ENCODE measurements at regions not wholly inside any gene's neighbourhood (a gene's known extent, or its start where the extent isn't known, plus 50 kb on each side); places are given as distances from the start of the nearest gene placed in this dataset.
"Not testable (repeated sequence)": the region's sequence is repeated elsewhere in the genome, so short reads cannot be mapped to it uniquely, and the experiment has no call there.

DNA sequence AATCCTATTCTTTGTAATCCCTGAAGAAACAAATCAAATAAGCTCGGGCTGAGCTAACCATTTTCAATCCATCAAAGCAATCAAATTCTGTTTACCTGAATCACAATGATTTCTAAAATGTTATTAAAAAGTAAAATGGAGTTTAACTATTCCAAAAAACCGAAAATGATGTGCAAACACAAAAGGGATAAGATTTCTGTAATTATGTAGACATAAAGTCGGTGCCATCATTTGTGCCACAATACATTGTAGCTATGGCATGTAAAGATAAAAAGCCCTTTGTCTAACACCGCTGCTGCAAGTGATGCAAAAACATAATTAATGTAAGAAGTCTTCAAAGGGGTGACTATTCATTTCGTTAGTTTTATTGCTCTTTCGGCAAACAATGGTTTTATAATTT, 125.1 kb upstream of the FAM204A start:
- no peak for DNase-seq (ENCODE audit: low read depth in 2 of 2)

DNA sequence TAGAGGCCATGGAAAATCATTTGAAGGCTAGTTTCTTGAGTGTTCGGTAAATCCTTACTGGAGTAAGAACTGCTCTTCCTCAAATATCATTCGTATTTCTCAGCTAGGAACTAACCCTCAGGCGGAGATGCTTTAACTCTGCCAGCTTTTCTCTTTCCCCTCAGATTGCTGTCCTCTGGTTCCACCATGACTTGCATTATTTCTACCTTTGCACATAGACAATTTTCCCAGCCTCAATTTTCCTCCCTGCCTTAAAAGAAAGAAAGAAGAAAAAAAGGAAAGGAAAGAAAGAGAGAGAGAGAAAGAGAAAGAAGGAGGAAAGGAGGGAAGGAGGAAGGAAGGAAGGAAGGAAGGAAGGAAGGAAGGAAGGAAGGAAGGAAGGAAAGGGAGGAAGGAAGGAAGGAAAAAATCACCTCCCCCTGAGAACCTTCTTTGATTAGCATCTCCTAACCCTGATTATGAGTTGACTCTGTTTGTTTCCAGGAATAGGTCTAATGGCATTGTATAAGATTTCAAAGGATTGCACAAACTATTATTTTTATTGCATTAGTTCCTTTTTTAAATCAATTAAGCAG, 123.3 kb upstream of the FAM204A start:
- no peak for DNase-seq (ENCODE audit: low read depth in 2 of 2)

DNA sequence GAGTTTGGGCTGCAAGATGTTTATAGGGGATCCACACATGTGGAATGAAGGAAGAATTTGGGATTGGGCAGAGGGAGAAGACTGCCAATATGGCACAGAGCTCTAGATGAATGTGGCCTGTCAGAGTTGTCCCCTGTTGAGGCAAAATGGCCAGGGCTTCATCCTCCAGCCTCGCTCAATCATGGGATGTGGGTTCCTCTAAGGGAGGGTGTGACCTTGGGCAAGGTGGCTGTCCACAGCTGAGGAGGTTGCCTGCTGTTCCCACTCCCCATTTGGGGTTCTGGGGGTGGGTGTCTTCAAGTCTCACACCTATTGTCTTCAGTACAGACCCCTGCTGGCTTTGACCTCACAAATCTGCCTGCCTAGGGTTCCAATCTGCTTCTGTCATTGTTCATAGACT, 121.6 kb upstream of the FAM204A start:
- no peak for DNase-seq (ENCODE audit: low read depth in 2 of 2)

DNA sequence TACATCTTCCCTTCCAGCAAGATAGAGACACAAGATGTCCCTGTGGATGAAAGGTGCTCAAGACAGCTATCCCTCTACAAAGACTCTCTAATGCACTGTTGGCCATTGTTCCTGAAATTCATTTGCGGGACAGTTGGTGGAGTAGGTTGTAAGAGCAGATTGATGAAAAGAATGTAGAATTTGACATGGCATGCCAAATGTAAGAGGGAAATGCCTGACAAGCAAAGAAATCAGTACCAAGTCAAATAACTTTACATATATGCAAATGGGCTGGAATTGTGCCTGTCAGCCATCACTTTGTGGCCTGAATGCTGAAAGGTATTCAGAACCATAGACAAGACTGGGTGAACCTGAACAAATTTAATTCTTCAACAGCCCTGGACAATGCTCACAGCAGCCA, 120.3 kb upstream of the FAM204A start:
- DNase-seq (ENCODE audit: low read depth in 2 of 2), result no peak

DNA sequence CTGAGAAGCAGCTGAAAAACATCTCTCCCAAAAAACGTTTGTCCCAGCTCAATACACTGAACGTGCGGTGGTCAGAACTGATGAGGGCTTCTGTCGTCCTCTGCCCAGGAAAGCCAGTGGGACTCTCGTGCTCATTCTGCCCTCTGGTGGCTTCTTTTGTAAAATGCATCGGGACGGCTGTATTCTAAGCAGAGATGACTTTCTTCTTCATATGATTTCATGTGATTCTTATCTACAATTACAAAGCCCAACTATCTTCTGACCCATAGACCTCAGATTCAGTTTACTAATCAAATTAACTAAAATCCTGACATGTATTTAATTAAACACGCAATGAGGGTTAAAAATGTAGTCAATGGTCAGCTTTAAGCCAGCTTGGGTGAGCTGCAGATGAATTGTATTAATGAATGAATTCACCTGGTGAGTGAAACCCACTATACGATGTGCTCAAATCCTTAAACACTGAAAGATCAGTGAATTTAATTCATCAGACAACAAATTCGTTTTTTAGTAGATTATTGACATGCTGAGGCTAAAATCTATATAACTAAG, 117.6 kb upstream of the FAM204A start:
- peak; percentile 8 to 24 for DNase-seq (ENCODE audit: low read depth in 2 of 2)

DNA sequence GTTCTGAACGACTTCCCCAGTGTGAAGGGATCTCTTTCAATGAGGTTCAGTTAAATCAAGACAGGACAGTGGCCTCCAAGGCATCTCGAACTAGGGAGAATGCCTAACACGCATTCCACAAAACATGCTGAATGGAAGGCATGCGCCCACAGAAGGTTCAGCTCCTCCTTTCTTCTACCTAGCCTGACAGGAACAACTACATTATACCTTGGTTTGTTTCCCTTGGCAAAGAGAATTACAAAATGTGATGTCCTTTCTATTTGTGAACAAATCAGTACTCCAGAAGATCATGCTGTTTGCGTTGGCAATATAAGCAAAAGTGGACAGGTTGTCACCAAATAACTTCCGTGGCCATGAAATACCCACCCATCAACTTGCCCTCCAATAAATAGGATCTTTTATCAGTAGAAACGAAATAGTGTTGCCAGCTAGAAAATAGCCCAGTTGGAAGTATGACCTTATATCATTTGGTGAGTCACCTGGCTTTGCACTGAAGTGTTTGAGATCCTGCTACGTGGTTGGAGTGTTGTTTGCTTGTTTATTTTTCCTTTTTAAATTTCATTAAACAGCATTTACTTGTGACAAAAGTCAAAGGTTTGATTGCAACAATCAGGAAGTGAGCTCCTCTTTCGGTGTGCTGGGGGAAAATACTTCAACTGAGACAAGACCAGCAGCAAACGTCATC, 117.0 kb upstream of the FAM204A start:
- no peak for DNase-seq (ENCODE audit: low read depth in 2 of 2)

DNA sequence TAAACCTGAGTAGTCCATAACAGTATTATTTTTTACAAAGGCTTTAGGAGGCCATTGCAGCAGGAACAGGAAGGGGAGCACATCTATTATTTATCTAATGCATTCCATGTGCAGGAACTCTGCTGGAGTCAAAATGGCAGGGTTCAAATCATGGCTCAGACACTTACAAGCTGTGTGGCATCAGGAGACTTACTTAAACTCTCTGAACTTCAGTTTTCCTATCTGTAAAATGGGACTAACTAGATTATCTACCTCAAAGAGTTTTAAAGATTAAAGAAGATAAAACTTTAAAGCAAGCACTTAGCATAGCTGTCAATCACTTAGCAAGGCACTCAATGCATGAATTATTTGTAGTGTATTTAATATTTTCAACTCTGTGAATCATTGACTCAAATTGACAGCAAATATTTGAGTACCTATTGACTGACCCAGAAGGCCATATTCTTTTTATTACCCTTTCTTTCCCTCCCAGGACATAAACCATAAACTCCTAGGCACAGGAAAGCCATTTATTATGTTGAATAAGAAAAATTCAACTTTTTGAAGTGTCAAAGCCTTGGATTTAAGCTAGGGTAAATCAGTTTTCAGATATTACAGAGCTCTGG, 115.8 kb upstream of the FAM204A start:
- no peak for DNase-seq (ENCODE audit: low read depth in 2 of 2)

DNA sequence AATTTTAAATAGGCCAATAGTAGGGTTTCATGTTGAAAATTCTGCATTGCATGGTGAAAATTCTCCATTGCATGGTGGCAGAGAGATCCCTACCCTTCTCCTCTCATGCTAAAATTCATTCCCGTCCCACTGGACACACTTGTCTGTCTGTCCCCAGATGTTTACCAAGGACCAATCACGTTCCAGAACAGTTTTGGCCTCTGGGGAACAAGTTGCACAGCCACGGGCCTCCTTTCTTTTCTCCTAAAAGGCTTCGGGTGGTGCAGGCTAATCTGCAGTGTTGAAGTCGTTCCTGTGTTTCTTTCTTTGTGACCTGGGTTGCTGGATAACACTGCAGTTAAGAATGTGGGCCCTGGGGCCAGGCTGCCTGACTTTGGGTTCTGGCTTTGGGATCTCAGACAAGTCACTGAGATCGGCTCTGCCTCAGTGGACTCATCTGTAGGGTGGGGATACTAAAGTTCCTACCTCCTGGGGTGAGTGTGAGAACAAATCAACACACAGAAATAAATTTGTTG, 113.1 kb upstream of the FAM204A start:
- DNase-seq (ENCODE audit: low read depth in 2 of 2), result no peak

DNA sequence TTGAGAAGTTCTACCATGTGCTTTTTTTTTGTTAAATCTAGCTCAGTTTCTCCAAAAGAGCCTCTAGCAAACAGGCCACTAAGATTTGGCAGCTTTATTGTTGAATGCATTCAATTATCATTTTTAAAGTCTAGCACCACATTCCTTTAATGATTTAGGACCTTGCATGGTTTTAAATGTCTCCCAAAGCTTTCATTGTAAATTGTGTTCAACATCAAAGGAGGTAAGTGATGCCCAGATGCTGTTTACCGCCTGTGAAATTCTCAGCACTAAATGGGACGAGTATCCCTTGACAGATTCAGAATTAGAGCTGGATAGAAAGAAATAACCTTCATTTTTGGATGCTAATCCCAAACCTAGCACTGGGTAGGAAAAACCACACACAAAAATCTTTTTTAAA, 112.1 kb upstream of the FAM204A start:
- no peak for DNase-seq (ENCODE audit: low read depth in 2 of 2)

DNA sequence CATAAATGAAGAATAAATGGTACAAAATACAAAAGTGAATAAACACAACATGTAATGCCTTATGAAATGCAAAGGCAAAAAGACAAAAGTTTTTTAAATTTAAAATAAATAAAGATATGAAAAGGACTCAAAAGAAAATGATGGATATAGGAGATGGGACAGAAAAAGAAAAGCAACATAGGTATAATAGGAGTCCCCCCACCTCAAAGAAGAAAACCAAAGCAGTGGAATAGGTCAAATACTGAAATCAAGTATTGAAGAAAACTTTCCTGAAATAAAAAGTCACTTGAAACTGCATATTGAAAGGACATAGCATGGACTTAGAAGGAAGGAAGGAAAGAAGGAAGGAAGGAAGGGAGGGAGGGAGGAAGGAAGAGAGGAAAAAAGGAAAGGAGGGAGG, 110.0 kb upstream of the FAM204A start:
- DNase-seq (ENCODE audit: low read depth in 2 of 2), result no peak

DNA sequence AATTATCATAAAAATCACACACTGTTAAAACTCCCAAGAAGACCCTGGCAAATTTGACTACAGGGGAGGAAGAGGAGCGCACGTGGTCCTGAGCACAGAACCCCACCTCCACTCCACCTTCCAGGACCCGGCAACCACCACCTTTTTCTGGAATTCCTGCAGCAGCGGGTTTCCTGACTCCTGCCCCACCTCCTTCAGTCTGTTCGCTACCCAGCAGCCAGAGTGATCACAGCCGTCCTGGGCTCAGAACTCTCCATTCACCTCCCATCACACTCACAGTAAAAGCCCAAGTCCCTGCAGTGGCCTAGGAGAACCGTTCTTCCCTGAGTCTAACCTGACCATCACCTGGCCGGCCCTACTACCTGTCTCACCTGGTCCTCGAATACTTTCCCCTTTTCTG, 107.4 kb upstream of the FAM204A start:
- no peak for DNase-seq (ENCODE audit: low read depth in 2 of 2)

DNA sequence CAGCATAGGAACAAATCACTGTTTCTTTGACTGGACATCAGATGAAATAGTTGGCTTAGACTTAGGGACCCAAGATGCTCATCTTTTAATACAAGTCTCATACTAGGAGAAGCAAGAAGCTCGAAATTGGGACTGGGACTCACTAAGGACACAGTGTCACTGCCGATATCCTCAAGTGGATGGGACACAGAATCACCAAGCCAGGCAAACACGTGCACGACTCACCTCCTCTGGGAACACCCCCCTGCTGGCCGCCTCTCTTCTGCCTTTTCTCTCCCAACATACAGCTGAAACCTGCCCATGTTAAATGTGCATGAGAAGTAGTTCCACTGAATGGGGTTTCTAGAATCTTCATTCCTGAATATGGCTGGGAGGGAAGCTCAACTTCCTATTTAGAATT, 106.6 kb upstream of the FAM204A start:
- DNase-seq (ENCODE audit: low read depth in 2 of 2), result no peak

DNA sequence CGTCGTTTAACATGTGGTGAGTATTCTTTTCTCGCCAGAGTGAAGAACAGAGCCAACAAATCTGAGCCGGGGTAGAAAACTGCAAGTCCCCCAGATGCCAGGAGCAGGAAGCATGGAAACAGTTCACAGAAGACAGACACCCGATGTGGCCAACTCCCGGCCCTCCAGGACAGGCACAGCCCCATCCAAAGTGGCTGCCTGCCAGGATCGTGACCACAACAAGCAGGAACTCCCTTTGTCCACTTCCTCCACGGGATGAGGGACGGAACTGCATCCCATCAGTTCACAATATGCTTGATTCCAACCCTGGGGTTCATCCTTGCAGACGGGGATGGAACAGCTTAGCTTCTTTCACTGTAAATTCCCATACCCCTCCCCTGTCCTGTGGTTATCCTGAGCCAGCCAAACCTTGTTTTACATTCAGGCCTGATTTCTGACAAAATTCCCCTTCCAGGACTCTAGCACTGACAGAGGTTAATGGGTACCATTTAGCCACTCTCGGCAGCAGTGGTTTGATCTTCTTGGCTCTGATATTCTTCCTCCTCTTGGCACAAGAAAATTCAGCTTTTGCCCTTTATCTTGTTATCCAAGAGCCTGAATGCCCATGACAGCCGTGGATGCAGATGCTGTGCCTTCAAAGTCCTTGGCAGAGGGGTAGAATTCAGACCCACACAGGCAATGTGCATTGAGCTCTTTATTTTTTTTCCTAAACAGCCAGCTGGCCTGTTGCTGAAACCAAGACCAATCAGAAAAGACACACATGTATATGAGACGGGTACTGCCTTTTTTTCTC, 105.5 kb upstream of the FAM204A start:
- no peak for DNase-seq (ENCODE audit: low read depth in 2 of 2)

DNA sequence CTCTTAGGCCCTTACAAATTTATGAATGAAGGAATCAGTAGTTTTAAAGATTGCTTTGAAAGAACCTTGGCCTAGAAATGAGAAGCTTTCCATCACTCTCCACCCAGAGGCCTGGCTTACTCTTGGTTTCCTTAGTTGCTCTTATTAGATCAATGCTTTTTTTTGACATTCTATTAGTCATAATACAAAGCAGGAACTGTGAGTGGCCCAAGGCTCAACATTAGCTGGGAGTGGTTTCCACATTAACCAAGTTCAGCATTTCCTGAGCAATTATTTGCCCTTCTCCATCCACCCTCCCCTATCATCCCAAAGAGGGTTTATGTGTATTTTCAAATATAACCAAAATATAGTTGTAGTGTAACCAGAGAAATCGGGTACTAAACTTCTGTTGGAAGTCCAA, 103.4 kb upstream of the FAM204A start:
- no peak for DNase-seq (ENCODE audit: low read depth in 2 of 2)

DNA sequence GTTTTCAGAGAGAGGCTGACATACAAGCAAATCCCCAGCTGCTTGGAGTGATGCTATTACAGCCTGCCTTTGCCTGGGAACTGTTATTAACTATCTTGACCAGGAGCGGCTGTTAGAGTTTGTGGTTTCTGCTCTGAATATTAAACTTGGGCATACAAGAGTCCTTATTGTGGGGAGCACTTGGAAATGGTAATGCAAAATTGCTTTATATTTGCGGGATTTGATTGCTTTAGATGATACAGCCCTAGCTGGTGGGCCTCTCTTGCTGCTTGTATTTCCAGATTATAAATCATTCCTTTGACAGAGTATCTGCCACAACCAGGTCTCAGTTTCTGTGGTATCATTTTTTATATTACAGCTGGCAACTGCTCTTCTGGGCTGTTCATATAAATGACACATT, 101.9 kb upstream of the FAM204A start:
- DNase-seq (ENCODE audit: low read depth in 2 of 2), result no peak

DNA sequence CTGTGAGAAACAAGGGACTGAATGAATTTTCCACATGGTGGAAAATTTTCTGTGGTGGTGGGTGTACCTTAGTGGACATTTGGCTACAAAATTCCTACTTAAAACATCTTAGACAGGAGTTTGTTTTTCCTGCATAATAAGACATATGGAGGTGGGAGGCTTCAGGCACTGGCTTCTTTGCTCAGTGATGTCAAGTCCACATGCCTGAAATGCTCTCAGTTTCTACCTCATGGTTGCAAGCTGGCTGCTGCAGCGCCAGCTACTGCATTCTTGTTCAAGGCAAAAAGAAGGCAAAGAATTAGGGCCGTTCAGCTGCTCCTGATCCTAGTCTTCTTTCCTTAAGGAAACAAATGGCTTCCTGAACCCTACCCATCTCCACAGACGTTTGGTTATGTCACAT, 99.9 kb upstream of the FAM204A start:
- DNase-seq (ENCODE audit: low read depth in 2 of 2), result no peak

DNA sequence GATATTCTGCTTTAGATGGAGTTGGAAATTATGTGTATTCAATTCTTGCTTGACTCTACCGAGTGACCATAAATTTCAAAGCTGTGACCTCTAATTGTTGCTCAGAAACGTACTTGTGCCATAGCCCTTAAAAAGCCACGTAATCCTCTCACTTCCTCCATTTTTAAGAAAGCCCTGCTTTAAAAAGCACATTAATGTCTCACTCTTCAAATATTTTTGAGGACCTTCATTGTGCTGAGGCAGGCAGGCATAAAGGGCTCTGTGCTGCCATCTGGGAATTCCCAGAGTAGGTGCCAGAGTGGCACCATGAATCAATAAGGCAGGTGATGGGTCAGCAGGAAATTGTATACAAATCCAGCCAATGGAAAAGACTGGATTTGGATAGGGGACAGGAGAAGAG, 97.7 kb upstream of the FAM204A start:
- DNase-seq (ENCODE audit: low read depth in 2 of 2), result no peak

DNA sequence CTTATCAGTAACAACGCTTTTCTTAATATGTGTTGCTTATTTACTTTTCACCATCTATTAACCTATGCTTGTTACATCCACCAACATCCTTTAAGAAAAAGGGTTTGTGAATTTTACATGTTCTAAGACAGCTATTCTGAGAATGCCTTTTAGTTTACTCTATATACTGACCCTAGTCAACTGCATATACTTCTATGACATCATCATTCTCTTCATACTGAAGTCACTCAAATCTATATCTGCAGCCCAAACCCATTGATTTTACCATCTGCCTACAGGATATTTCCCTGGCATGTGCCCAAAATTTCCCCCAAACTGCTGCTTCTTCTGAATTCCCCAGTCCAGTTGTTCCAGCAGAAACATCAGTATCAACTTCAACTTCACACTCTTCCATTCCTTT, 94.6 kb upstream of the FAM204A start:
- no peak for DNase-seq (ENCODE audit: low read depth in 2 of 2)

DNA sequence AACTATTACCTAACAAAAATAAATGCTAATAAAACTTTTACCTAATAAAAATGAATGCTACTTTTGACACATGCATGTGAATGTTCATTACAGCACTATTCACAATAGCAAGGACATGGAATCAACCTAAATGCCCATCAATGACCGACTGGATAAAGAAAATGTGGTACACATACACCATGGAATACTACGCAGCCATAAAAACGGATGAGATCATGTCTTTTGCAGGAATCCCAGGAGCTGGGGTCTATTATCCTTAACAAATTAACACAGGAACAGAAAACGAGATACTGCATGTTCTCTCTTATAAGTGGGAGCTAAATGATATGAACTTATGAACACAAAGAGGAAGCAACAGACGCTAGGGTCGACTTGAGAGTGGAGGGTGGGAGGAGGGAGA, 88.1 kb upstream of the FAM204A start:
- DNase-seq (ENCODE audit: low read depth in 2 of 2), result no peak

DNA sequence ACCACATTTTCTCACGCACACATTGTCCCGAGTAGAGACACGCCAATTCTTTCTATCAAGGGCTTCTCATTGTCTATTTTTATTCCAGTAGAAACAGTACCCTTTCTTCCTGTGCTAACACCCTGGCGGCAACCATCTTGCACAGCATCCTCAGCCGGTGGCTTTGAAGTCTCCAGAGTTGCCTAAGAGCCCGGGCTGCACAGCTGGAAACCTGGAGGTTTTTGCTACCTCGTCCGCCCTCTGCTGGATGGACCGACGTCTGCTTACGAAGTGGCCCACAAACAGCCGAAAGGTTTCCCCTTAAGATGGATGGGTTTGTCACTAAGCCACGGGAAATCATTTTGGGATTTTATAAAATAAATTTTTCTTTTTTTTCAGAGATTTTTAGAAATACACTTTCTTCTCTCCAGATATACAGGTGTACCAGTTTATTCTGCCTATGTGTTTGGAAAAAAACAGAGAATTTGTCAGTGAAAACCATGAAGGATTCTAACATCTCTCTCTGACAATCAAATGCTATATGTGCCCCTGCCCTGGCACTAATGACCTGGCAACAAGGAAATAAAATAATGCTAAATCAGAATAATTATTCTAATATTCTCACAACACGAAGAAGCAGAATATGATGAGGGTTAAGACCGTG, 81.8 kb upstream of the FAM204A start:
- peak; percentile 4 to 32 for DNase-seq (ENCODE audit: low read depth in 2 of 2)

DNA sequence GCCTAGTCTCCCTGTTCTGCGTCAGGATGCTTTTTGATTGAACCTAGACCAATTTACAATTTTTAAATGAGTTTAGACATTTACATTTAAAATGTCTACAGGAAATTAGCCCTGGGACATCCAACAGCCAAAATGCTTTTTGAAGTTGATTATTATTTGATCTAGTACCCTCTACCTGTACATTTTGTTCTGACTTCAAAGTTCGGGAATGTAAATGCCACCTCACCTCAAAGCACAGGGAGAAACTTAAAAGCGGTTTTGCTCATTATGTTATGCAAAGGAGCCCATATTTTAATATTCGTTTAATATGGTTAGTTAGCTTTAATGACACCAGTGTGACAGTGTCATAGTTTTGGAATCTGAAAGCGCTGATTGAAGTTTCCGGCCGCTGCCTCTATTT, 80.1 kb upstream of the FAM204A start:
- no peak for DNase-seq (ENCODE audit: low read depth in 2 of 2)

DNA sequence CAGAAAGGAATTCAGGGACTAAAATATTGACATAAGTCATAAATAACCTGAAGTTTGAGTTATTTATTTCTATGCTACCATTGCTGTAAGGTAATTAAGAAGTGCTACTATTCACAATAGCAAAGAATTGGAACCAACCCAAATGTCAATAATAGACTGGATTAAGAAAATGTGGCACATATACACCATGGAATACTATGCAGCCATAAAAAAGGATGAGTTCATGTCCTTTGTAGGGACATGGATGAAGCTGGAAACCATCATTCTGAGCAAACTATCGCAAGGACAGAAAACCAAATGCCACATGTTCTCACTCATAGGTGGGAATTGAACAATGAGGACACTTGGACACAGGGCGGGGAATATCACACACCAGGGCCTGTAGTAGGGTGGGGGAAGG, 77.9 kb upstream of the FAM204A start:
- DNase-seq (ENCODE audit: low read depth in 2 of 2), result not testable (repeated sequence)

All from stimulated activated CD8-positive, alpha-beta memory T cell treated with anti-CD3 and anti-CD28 coated beads, Interleukin-2, amount 100 ng/mL, for 1 hour (primary cell).